ENCODE measurements at regions not wholly inside any gene's neighbourhood (a gene's known extent, or its start where the extent isn't known, plus 50 kb on each side); places are given as distances from the start of the nearest gene placed in this dataset.

- TF ChIP-seq CTCF (IDR thresholded peaks at IDR 0.05): no peak
- no peak for TF ChIP-seq POLR2A (IDR thresholded peaks at IDR 0.05)
Observed at GRCh38 chr20:48326434-48326691, 501.4 kb downstream of the PREX1 start.
